Calu3 (cell line): ENCODE measurements at regions not wholly inside any gene's neighbourhood (a gene's known extent, or its start where the extent isn't known, plus 50 kb on each side); places are given as distances from the start of the nearest gene placed in this dataset.
A peak's percentile ranks its signal among the peaks of the same experiment; 100 is the strongest.

ENCODE experiments used
- BruUV-seq: library from RNA; stranded (reverse); fragments of 400-500 nt; replicated peaks from 2 replicates; lab custom pipeline; 2021; lab: Mats Ljungman, UMichigan
- CTCF ChIA-PET: fragments of 300-600 bp; sonication (Branson Sonifier 250); formaldehyde crosslinking; loops from one replicate; lab custom pipeline; 2022; ENCODE audit warnings: antibody characterized with exemption; lab: Charles Lee
- DNase-seq: peaks from one replicate; pipeline ENCODE4 v3.0.0; 2022
- H3K27ac Mint-ChIP-seq: one replicate; pipeline ENCODE4 v1.8.0; 2022; ENCODE audit warnings: mixed read lengths; ENCODE audit not compliant: unreplicated experiment
- H3K27me3 Mint-ChIP-seq: one replicate; pipeline ENCODE4 v1.8.0; 2022; ENCODE audit warnings: mixed read lengths; ENCODE audit not compliant: unreplicated experiment
- H3K36me3 Mint-ChIP-seq: one replicate; pipeline ENCODE4 v1.8.0; 2022; ENCODE audit warnings: mild to moderate bottlenecking, moderate library complexity, mixed read lengths; ENCODE audit not compliant: insufficient read depth, unreplicated experiment
- H3K4me1 Mint-ChIP-seq: one replicate; pipeline ENCODE4 v1.8.0; 2022; ENCODE audit warnings: mild to moderate bottlenecking, low read depth, mixed read lengths; ENCODE audit not compliant: unreplicated experiment
- H3K4me3 Mint-ChIP-seq: one replicate; pipeline ENCODE4 v1.8.0; 2022; ENCODE audit warnings: mild to moderate bottlenecking, low read depth, moderate library complexity, mixed read lengths; ENCODE audit not compliant: unreplicated experiment
- H3K9me3 Mint-ChIP-seq: one replicate; pipeline ENCODE4 v1.8.0; 2022; ENCODE audit warnings: low read depth, mixed read lengths; ENCODE audit not compliant: unreplicated experiment
- CTCF ChIP-seq: fragments of 200-600 bp; IDR thresholded peaks from one replicate; pipeline ENCODE4 v1.8.0; 2022; ENCODE audit warnings: antibody characterized with exemption; ENCODE audit not compliant: unreplicated experiment
- intact Hi-C: fragments of 100-400 bp; cut with micrococcal nuclease; formaldehyde crosslinking; loops from one replicate; pipeline ENCODE4 v1.10.0; 2022; ENCODE audit not compliant: unreplicated experiment

GRCh38 chr7:36018816-36019484, 134.1 kb upstream of the EEPD1 start:
- no peak for TF ChIP-seq CTCF
- CTCF ChIA-PET: interaction anchor here (0.6 kb wide), 1 partner anchor 17 kb away, joined by 3 read pairs; no protein-coding TSS in a partner anchor
- H3K4me1 Mint-ChIP-seq: no peaks in the 10 kb centered on the region
- H3K27ac Mint-ChIP-seq: no peak overlapping the region
- no peak for DNase-seq
- H3K27me3 Mint-ChIP-seq: no peaks in the 10 kb centered on the region
- H3K4me3 Mint-ChIP-seq: no peak overlapping the region
- no TSS peak for BruUV-seq
- intact Hi-C loops: no loop called here
- no peaks in the 10 kb centered on the region for H3K36me3 Mint-ChIP-seq
- no peaks in the 10 kb centered on the region for H3K9me3 Mint-ChIP-seq

GRCh38 chr7:36019538-36019937, 133.5 kb upstream of the EEPD1 start:
- BruUV-seq: no TSS peak
- Mint-ChIP-seq H3K4me1 (no peaks in the 10 kb centered on the region), H3K9me3 (no peaks in the 10 kb centered on the region), H3K4me3 (no peak overlapping the region), H3K27ac (no peak overlapping the region), H3K36me3 (no peaks in the 10 kb centered on the region), H3K27me3 (no peaks in the 10 kb centered on the region)
- no peak for DNase-seq
- CTCF ChIA-PET: interaction anchor here (0.6 kb wide), 1 partner anchor 17 kb away, joined by 3 read pairs; no protein-coding TSS in a partner anchor
- TF ChIP-seq CTCF: no peak
- intact Hi-C loops: no loop called here

GRCh38 chr7:36019980-36020379, 133.1 kb upstream of the EEPD1 start:
- Mint-ChIP-seq H3K27me3 (no peaks in the 10 kb centered on the region), H3K27ac (no peak overlapping the region), H3K4me3 (no peak overlapping the region), H3K4me1 (no peaks in the 10 kb centered on the region), H3K9me3 (no peaks in the 10 kb centered on the region), H3K36me3 (no peaks in the 10 kb centered on the region)
- TF ChIP-seq CTCF: no peak
- no TSS peak for BruUV-seq
- intact Hi-C loops: no loop called here
- no peak for DNase-seq
- CTCF ChIA-PET: no interaction called here

DNA sequence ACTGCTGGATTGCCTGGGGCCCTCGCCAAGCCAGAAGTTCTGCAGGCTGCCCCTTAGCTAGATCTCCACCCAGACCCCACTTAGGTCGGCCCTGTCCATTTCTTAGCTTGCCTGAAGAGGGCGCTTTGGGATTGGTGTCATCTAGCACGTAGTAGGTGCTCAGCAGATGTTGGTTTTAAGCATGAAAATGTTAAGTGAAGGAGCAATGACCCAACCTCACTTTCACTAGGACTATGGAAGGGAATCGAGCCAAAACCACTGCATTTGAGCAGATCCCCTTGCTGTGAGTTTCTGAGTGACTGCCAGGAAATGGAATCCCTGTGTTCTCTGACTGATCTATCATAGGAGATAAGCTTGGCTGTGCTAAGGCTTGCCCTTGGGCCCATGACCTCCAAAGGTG, 131.7 kb upstream of the EEPD1 start:
- H3K27ac Mint-ChIP-seq: no peak overlapping the region
- H3K4me3 Mint-ChIP-seq: no peak overlapping the region
- no peaks in the 10 kb centered on the region for H3K36me3 Mint-ChIP-seq
- no TSS peak for BruUV-seq
- intact Hi-C loops: loop anchor here (1.0 kb wide), 1 partner anchor 270 kb away; no protein-coding TSS in a partner anchor
- H3K27me3 Mint-ChIP-seq: no peaks in the 10 kb centered on the region
- H3K9me3 Mint-ChIP-seq: no peaks in the 10 kb centered on the region
- CTCF ChIA-PET: interaction anchor here (0.9 to 1.7 kb wide), 7 partner anchors 36 to 298 kb away, joined by 3 to 8 read pairs (median 4); no protein-coding TSS in a partner anchor
- H3K4me1 Mint-ChIP-seq: no peaks in the 10 kb centered on the region
- peak; percentile 79 for TF ChIP-seq CTCF
- peak; percentile 63 for DNase-seq
